K562 (cell line): ENCODE measurements at regions not wholly inside any gene's neighbourhood (a gene's known extent, or its start where the extent isn't known, plus 50 kb on each side); places are given as distances from the start of the nearest gene placed in this dataset.

Experiments
- ATAC-seq: fragments of 200-7000 bp; cut with Tn5 transposase; 3 replicates; pipeline ENCODE4 v1.9.1; 2020; ENCODE audit warnings: moderate library complexity
- BruUV-seq: library from RNA; stranded (reverse); fragments of 400-500 nt; replicated peaks from 2 replicates; lab custom pipeline; 2021; lab: Mats Ljungman, UMichigan
- CTCF ChIA-PET: fragments of 300-600 bp; formaldehyde crosslinking; extraction: SDS; loops from one replicate; lab custom pipeline; 2021; ENCODE audit warnings: low intra/inter-chr PET ratio; lab: Yijun Ruan, JAX
- POLR2A ChIA-PET: fragments of 300-600, 350-650 bp; sonication (Branson Sonifier 250); formaldehyde crosslinking; extraction: SDS; loops from one replicate; lab custom pipeline; 2021; ENCODE audit warnings: antibody characterized with exemption, inconsistent platforms; lab: Yijun Ruan, JAX
- DNase-seq, 4 experiments: peaks; one replicate each; pipeline versions ENCODE4 v3.0.0 to v3.0.0-alpha.2; 2011 to 2018; ENCODE audit warnings: low spot score in 3 of 4, mixed read lengths in 3 of 4; ENCODE audit errors: extremely low read depth in 1 of 4
- FAIRE-seq: peaks from 2 replicates; lab custom pipeline; 2011; peaks lifted over from hg19 to GRCh38; lab: Jason Lieb, UNC
- H2AFZ ChIP-seq: 2 replicates; pipeline ENCODE4 v1.6.0; 2011; ENCODE audit warnings: low read depth, low read length, control low read depth, inconsistent platforms
- H3K27ac ChIP-seq: fragments of 200-600 bp; 3 replicates; pipeline ENCODE4 v1.8.0; 2011; ENCODE audit warnings: low read depth, mild to moderate bottlenecking, control low read depth, inconsistent platforms, low read length, moderate library complexity, mixed read lengths; ENCODE audit errors: extremely low read depth
- H3K27me3 ChIP-seq, 2 experiments: fragments of 300-600 bp in 1 of 2; 2 replicates in 1 of 2; 3 replicates in 1 of 2; pipeline versions ENCODE4 v1.6.0 to v1.8.0; 2011; ENCODE audit warnings: inconsistent platforms in 2 of 2, low read length in 2 of 2, mild to moderate bottlenecking in 1 of 2, mixed read lengths in 1 of 2, moderate library complexity in 1 of 2; ENCODE audit not compliant: control insufficient read depth in 2 of 2, insufficient read depth in 2 of 2
- H3K36me3 ChIP-seq: fragments of 300-600 bp; 3 replicates; pipeline ENCODE4 v1.8.0; 2011; ENCODE audit warnings: mild to moderate bottlenecking, low read length, inconsistent platforms; ENCODE audit not compliant: control insufficient read depth, insufficient read depth
- H3K4me1 ChIP-seq, 2 experiments: fragments of 200-600 bp in 1 of 2; replicated peaks in 1 of 2; 2 replicates in 1 of 2; 3 replicates in 1 of 2; pipeline versions ENCODE4 v1.5.1 to v1.8.0; 2011; ENCODE audit warnings: inconsistent platforms in 2 of 2, low read length in 2 of 2, mild to moderate bottlenecking in 1 of 2, mixed read lengths in 1 of 2, moderate library complexity in 1 of 2; ENCODE audit not compliant: control insufficient read depth in 2 of 2, insufficient read depth in 2 of 2
- H3K4me2 ChIP-seq: 2 replicates; pipeline ENCODE4 v1.6.1; 2011; ENCODE audit warnings: low read length, control low read depth, inconsistent platforms, mixed read lengths; ENCODE audit not compliant: insufficient read depth
- H3K4me3 ChIP-seq: fragments of 200-600 bp; sonication (generic), shearing (Covaris generic); 2 replicates; pipeline ENCODE4 v1.5.1; 2016; ENCODE audit warnings: control low read depth, inconsistent platforms
- H3K79me2 ChIP-seq: fragments of 200-600 bp; 3 replicates; pipeline ENCODE4 v1.8.0; 2011; ENCODE audit warnings: low read length, inconsistent platforms; ENCODE audit not compliant: control insufficient read depth, insufficient read depth
- H3K9ac ChIP-seq, 2 experiments: 2 replicates each; pipeline versions ENCODE4 v1.6.0 to v1.6.1; 2011; ENCODE audit warnings: low read depth in 2 of 2, low read length in 2 of 2, control low read depth in 1 of 2, inconsistent platforms in 1 of 2, mild to moderate bottlenecking in 1 of 2, mixed read lengths in 1 of 2; ENCODE audit not compliant: insufficient read depth in 1 of 2
- H3K9me1 ChIP-seq: one replicate; pipeline ENCODE4 v1.6.0; 2011; ENCODE audit warnings: inconsistent platforms, mild to moderate bottlenecking, low read length, moderate library complexity; ENCODE audit not compliant: control insufficient read depth, insufficient read depth
- H3K9me3 ChIP-seq: replicated peaks from 2 replicates; pipeline ENCODE4 v1.5.1; 2011; ENCODE audit warnings: low read depth, low read length, inconsistent platforms; ENCODE audit not compliant: control insufficient read depth, insufficient read depth
- H4K20me1 ChIP-seq: replicated peaks from 2 replicates; pipeline ENCODE4 v1.6.1; 2011; ENCODE audit warnings: low read length, inconsistent platforms, mixed read lengths; ENCODE audit not compliant: control insufficient read depth, insufficient read depth
- NCOR1 ChIP-seq: fragments of 450-650 bp; IDR thresholded peaks from 2 replicates; pipeline ENCODE4 v1.6.1; 2016; ENCODE audit warnings: mild to moderate bottlenecking, moderate library complexity
- NFE2 ChIP-seq: IDR thresholded peaks from 2 replicates; pipeline ENCODE4 v1.6.1; 2014; ENCODE audit warnings: antibody characterized with exemption, low read depth
- SNRNP70 ChIP-seq: fragments of 200-400 bp; formaldehyde crosslinking; optimal IDR thresholded peaks from 2 replicates; pipeline ENCODE3; 2017; ENCODE audit warnings: low read depth, low read length
- ZC3H11A ChIP-seq: IDR thresholded peaks from 2 replicates; pipeline ENCODE4 v1.6.1; 2012; ENCODE audit warnings: low read depth, low read length, improper control_type of control experiment
- ZC3H8 ChIP-seq: fragments of 450-650 bp; IDR thresholded peaks from 2 replicates; pipeline ENCODE4 v1.6.1; 2017
- WGBS: fragments of 100-300 bp; shearing (Covaris generic); methylation state at CpG from one replicate; pipeline ENCODE4 v1.1.6; 2016; ENCODE audit warnings: low coverage, mixed read lengths; ENCODE audit not compliant: insufficient coverage; ENCODE audit errors: missing lambda C conversion rate; 5-methylcytosine and 5-hydroxymethylcytosine counted together
- in situ Hi-C: fragments of 300-500 bp; cut with MboI; formaldehyde crosslinking; loops from 4 replicates; pipeline ENCODE4 v1.15.0; 2018; ENCODE audit warnings: inconsistent platforms, mixed read lengths
- intact Hi-C: fragments of 100-400 bp; cut with micrococcal nuclease; formaldehyde crosslinking; loops from 2 replicates; pipeline ENCODE4 v1.14.2; 2022
- TF ChIP-seq, protein P1 (sequence below), 2 experiments: fragments of 450-650 bp; formaldehyde crosslinking in 1 of 2; IDR thresholded peaks; 2 replicates each; pipeline versions ENCODE4 v1.4.0 to v1.6.1; 2014 to 2020; ENCODE audit warnings: mild to moderate bottlenecking in 2 of 2, borderline replicate concordance in 1 of 2, low read depth in 1 of 2
- TF ChIP-seq, protein P2 (sequence below): fragments of 450-650 bp; IDR thresholded peaks from 2 replicates; pipeline ENCODE4 v1.6.1; 2017; ENCODE audit warnings: antibody characterized with exemption
- TF ChIP-seq, protein P3 (sequence below): fragments of 250-450 bp; sonication (Bioruptor Pico); IDR thresholded peaks from 2 replicates; pipeline ENCODE4 v1.5.0; 2021
- TF ChIP-seq, protein P4 (sequence below): IDR thresholded peaks from 2 replicates; pipeline ENCODE4 v1.6.1; 2012; ENCODE audit warnings: low read depth, low read length, improper control_type of control experiment, borderline replicate concordance

DNA sequence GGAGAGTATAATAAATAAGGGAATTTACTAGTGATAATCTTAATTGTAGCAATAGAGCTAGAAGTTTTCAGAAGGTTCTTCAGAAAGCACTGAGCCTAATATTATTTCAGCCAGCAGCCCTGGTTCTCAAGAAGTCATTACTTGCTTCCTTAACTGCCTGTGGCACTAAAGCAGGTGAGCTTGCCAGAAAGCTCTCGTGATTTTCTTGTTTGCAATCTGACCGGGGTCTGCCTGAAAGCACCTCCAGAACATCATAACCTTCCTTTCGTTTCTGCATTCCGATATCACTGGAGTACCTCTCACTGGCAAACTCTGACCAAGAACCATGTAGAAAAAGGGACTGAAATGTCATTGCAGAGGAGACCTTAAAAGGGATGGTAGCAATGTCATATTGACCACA is 510.3 kb downstream of the ZIC1 start (continued):
- TF ChIP-seq, protein P1, sequence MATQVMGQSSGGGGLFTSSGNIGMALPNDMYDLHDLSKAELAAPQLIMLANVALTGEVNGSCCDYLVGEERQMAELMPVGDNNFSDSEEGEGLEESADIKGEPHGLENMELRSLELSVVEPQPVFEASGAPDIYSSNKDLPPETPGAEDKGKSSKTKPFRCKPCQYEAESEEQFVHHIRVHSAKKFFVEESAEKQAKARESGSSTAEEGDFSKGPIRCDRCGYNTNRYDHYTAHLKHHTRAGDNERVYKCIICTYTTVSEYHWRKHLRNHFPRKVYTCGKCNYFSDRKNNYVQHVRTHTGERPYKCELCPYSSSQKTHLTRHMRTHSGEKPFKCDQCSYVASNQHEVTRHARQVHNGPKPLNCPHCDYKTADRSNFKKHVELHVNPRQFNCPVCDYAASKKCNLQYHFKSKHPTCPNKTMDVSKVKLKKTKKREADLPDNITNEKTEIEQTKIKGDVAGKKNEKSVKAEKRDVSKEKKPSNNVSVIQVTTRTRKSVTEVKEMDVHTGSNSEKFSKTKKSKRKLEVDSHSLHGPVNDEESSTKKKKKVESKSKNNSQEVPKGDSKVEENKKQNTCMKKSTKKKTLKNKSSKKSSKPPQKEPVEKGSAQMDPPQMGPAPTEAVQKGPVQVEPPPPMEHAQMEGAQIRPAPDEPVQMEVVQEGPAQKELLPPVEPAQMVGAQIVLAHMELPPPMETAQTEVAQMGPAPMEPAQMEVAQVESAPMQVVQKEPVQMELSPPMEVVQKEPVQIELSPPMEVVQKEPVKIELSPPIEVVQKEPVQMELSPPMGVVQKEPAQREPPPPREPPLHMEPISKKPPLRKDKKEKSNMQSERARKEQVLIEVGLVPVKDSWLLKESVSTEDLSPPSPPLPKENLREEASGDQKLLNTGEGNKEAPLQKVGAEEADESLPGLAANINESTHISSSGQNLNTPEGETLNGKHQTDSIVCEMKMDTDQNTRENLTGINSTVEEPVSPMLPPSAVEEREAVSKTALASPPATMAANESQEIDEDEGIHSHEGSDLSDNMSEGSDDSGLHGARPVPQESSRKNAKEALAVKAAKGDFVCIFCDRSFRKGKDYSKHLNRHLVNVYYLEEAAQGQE (IDR thresholded peaks at IDR 0.05; ENCODE audit: borderline replicate concordance), result no peak
- TF ChIP-seq, protein P1 (CRISPR knock-in tag; IDR thresholded peaks at IDR 0.05; ENCODE audit: low read depth), result no peak
- no peak for TF ChIP-seq ZC3H8
- TF ChIP-seq SNRNP70, result no peak

DNA sequence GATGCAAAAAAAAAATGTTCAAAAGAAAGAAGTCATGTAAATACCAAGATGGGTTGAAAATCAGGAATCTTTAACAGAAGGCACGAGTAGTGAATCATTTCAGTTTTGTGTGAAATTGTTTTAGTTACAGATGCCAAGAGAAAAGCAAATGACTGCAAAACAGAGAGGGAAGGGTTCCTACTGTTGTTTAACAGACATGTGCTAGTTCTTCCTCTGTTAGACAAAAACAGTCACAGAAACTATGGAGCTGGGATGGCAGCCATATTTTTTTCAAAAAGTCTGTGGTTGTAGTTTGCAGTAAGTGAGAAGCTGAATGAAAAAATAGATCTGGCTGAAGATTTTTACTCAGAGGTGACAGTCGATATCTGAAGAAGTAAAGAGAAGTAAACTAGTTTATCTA is 511.9 kb downstream of the ZIC1 start:
- Histone ChIP-seq H3K27ac (no peak overlapping the region), H3K79me2 (no peaks in the 10 kb centered on the region), H3K27me3 (no peaks in the 10 kb centered on the region), H3K9me1 (no peaks in the 10 kb centered on the region), H3K4me1 (no peaks in the 10 kb centered on the region), H3K36me3 (no peaks in the 10 kb centered on the region), H2AFZ (no peak overlapping the region), H4K20me1 (no peaks in the 10 kb centered on the region), H3K4me2 (no peak overlapping the region), H3K9ac (no peak overlapping the region), H3K4me3 (no peak overlapping the region), H3K9me3 (no peaks in the 10 kb centered on the region)
- 5% methylated on average over 2 of the region's 2 CpGs for WGBS
- in situ Hi-C loops (no loop called here), intact Hi-C loops (no loop called here)
- ChIA-PET CTCF (no interaction called here), POLR2A (no interaction called here)
- DNase-seq (no peak), FAIRE-seq (no peak), ATAC-seq (no peak)
- BruUV-seq, result no TSS peak
- no peak for TF ChIP-seq NCOR1
- no peak for TF ChIP-seq ZC3H11A
- TF ChIP-seq, protein P2, sequence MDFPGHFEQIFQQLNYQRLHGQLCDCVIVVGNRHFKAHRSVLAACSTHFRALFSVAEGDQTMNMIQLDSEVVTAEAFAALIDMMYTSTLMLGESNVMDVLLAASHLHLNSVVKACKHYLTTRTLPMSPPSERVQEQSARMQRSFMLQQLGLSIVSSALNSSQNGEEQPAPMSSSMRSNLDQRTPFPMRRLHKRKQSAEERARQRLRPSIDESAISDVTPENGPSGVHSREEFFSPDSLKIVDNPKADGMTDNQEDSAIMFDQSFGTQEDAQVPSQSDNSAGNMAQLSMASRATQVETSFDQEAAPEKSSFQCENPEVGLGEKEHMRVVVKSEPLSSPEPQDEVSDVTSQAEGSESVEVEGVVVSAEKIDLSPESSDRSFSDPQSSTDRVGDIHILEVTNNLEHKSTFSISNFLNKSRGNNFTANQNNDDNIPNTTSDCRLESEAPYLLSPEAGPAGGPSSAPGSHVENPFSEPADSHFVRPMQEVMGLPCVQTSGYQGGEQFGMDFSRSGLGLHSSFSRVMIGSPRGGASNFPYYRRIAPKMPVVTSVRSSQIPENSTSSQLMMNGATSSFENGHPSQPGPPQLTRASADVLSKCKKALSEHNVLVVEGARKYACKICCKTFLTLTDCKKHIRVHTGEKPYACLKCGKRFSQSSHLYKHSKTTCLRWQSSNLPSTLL, result no peak
- TF ChIP-seq, protein P3, sequence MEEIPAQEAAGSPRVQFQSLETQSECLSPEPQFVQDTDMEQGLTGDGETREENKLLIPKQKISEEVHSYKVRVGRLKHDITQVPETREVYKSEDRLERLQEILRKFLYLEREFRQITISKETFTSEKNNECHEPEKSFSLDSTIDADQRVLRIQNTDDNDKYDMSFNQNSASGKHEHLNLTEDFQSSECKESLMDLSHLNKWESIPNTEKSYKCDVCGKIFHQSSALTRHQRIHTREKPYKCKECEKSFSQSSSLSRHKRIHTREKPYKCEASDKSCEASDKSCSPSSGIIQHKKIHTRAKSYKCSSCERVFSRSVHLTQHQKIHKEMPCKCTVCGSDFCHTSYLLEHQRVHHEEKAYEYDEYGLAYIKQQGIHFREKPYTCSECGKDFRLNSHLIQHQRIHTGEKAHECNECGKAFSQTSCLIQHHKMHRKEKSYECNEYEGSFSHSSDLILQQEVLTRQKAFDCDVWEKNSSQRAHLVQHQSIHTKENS (CRISPR knock-in tag), result no peak
- TF ChIP-seq, protein P4, sequence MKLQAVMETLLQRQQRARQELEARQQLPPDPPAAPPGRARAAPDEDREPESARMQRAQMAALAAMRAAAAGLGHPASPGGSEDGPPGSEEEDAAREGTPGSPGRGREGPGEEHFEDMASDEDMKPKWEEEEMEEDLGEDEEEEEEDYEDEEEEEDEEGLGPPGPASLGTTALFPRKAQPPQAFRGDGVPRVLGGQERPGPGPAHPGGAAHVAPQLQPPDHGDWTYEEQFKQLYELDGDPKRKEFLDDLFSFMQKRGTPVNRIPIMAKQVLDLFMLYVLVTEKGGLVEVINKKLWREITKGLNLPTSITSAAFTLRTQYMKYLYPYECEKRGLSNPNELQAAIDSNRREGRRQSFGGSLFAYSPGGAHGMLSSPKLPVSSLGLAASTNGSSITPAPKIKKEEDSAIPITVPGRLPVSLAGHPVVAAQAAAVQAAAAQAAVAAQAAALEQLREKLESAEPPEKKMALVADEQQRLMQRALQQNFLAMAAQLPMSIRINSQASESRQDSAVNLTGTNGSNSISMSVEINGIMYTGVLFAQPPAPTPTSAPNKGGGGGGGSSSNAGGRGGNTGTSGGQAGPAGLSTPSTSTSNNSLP, result no peak
- no peak for TF ChIP-seq NFE2
